H9 (cell line): ENCODE measurements at regions not wholly inside any gene's neighbourhood (a gene's known extent, or its start where the extent isn't known, plus 50 kb on each side); places are given as distances from the start of the nearest gene placed in this dataset.

Experiments used
- DNase-seq: peaks from one replicate; pipeline ENCODE4 v3.0.0-alpha.2; 2017
- H2AFZ ChIP-seq: one replicate; pipeline ENCODE4 v1.6.1; 2013; ENCODE audit warnings: mild to moderate bottlenecking, low read length, control low read depth, moderate library complexity
- H2AK5ac ChIP-seq: 2 replicates; pipeline ENCODE4 v1.6.1; 2013; ENCODE audit warnings: low read length, control low read depth, mixed read lengths; ENCODE audit not compliant: insufficient read length
- H2BK120ac ChIP-seq: one replicate; pipeline ENCODE4 v1.6.1; 2013; ENCODE audit warnings: low read depth, mild to moderate bottlenecking, low read length, control low read depth, inconsistent platforms; ENCODE audit not compliant: poor library complexity, severe bottlenecking
- H2BK12ac ChIP-seq: 2 replicates; pipeline ENCODE4 v1.6.1; 2013; ENCODE audit warnings: low read length, control low read depth, mixed read lengths, low read depth; ENCODE audit not compliant: insufficient read length
- H2BK15ac ChIP-seq: 2 replicates; pipeline ENCODE4 v1.6.1; 2013; ENCODE audit warnings: low read depth, low read length, control low read depth
- H2BK20ac ChIP-seq: one replicate; pipeline ENCODE4 v1.6.1; 2013; ENCODE audit warnings: low read depth, mild to moderate bottlenecking, low read length, control low read depth, inconsistent platforms; ENCODE audit not compliant: poor library complexity, severe bottlenecking
- H2BK5ac ChIP-seq: 2 replicates; pipeline ENCODE4 v1.6.1; 2013; ENCODE audit warnings: low read length, control low read depth, mixed read lengths; ENCODE audit not compliant: insufficient read length
- H3K14ac ChIP-seq: 2 replicates; pipeline ENCODE4 v1.6.1; 2013; ENCODE audit warnings: low read length, control low read depth; ENCODE audit not compliant: insufficient read depth
- H3K18ac ChIP-seq: 2 replicates; pipeline ENCODE4 v1.6.1; 2013; ENCODE audit warnings: low read depth, mild to moderate bottlenecking, mixed read lengths, low read length, control low read depth; ENCODE audit not compliant: insufficient read length
- H3K23ac ChIP-seq: 2 replicates; pipeline ENCODE4 v1.6.1; 2013; ENCODE audit warnings: low read length, control low read depth, mixed read lengths, low read depth; ENCODE audit not compliant: insufficient read length
- H3K23me2 ChIP-seq: 2 replicates; pipeline ENCODE4 v1.6.1; 2013; ENCODE audit warnings: low read depth, mild to moderate bottlenecking, mixed read lengths, low read length, control low read depth; ENCODE audit not compliant: insufficient read length, poor library complexity, severe bottlenecking
- H3K27ac ChIP-seq: 2 replicates; pipeline ENCODE4 v1.5.1; 2013; ENCODE audit warnings: low read length, control low read depth, mixed read lengths, low read depth; ENCODE audit not compliant: insufficient read length
- H3K27me3 ChIP-seq: 2 replicates; pipeline ENCODE4 v1.6.1; 2013; ENCODE audit warnings: low read length, control low read depth, inconsistent platforms; ENCODE audit not compliant: insufficient read depth
- H3K4ac ChIP-seq: 2 replicates; pipeline ENCODE4 v1.6.1; 2013; ENCODE audit warnings: low read depth, mild to moderate bottlenecking, control low read depth, inconsistent platforms, low read length, moderate library complexity
- H3K4me1 ChIP-seq: 2 replicates; pipeline ENCODE4 v1.6.1; 2013; ENCODE audit warnings: low read length, control low read depth, inconsistent platforms; ENCODE audit not compliant: insufficient read depth
- H3K4me2 ChIP-seq: 2 replicates; pipeline ENCODE4 v1.6.1; 2013; ENCODE audit warnings: low read length, control low read depth, mixed read lengths; ENCODE audit not compliant: insufficient read length, insufficient read depth
- H3K56ac ChIP-seq: 2 replicates; pipeline ENCODE4 v1.6.1; 2013; ENCODE audit warnings: low read depth, mild to moderate bottlenecking, mixed read lengths, low read length, control low read depth; ENCODE audit not compliant: insufficient read length
- H3K79me1 ChIP-seq: 2 replicates; pipeline ENCODE4 v1.6.1; 2013; ENCODE audit warnings: low read depth, mild to moderate bottlenecking, moderate library complexity, low read length, control low read depth, inconsistent platforms; ENCODE audit not compliant: insufficient read depth, poor library complexity, severe bottlenecking
- H3K79me2 ChIP-seq: 2 replicates; pipeline ENCODE4 v1.6.1; 2013; ENCODE audit warnings: low read length, control low read depth, inconsistent platforms; ENCODE audit not compliant: insufficient read depth
- H3K9ac ChIP-seq: 2 replicates; pipeline ENCODE4 v1.6.1; 2013; ENCODE audit warnings: low read length, control low read depth, mixed read lengths; ENCODE audit not compliant: insufficient read length; ENCODE audit errors: extremely low read depth
- H3K9me3 ChIP-seq: one replicate; pipeline ENCODE4 v1.6.1; 2013; ENCODE audit warnings: low read depth, low read length, inconsistent platforms; ENCODE audit not compliant: control insufficient read depth
- H3T11ph ChIP-seq: one replicate; pipeline ENCODE4 v1.6.1; 2013; ENCODE audit warnings: mild to moderate bottlenecking, low read length, control low read depth, inconsistent platforms
- H4K20me1 ChIP-seq: one replicate; pipeline ENCODE4 v1.6.1; 2013; ENCODE audit not compliant: control insufficient read depth, insufficient read length, insufficient read depth
- H4K5ac ChIP-seq: 2 replicates; pipeline ENCODE4 v1.6.1; 2013; ENCODE audit warnings: low read depth, mild to moderate bottlenecking, mixed read lengths, low read length, control low read depth; ENCODE audit not compliant: insufficient read length
- H4K8ac ChIP-seq: replicated peaks from 2 replicates; pipeline ENCODE4 v1.6.1; 2013; ENCODE audit warnings: low read length, control low read depth, mixed read lengths, low read depth; ENCODE audit not compliant: insufficient read length
- H4K91ac ChIP-seq: 2 replicates; pipeline ENCODE4 v1.6.1; 2013; ENCODE audit warnings: low read depth, mild to moderate bottlenecking, moderate library complexity, mixed read lengths, low read length, control low read depth; ENCODE audit not compliant: insufficient read length
- H3K27ac Mint-ChIP-seq, 3 experiments: 2 replicates in 2 of 3; 3 replicates in 1 of 3; pipeline ENCODE4 v1.8.0; 2020 to 2021; ENCODE audit warnings: mixed read lengths in 3 of 3, mild to moderate bottlenecking in 1 of 3, moderate library complexity in 1 of 3
- H3K27me3 Mint-ChIP-seq: 2 replicates; pipeline ENCODE4 v1.8.0; 2021; ENCODE audit warnings: low read depth, mild to moderate bottlenecking, moderate library complexity, mixed read lengths
- H3K36me3 Mint-ChIP-seq, 3 experiments: 2 replicates in 2 of 3; 3 replicates in 1 of 3; pipeline ENCODE4 v1.8.0; 2020 to 2021; ENCODE audit warnings: low read depth in 3 of 3, mixed read lengths in 3 of 3; ENCODE audit not compliant: insufficient read depth in 1 of 3
- H3K4me1 Mint-ChIP-seq, 2 experiments: 2 replicates each; pipeline ENCODE4 v1.8.0; 2020; ENCODE audit warnings: mixed read lengths in 2 of 2
- H3K4me3 Mint-ChIP-seq, 2 experiments: 2 replicates in 1 of 2; 3 replicates in 1 of 2; pipeline ENCODE4 v1.8.0; 2020 to 2021; ENCODE audit warnings: mild to moderate bottlenecking in 2 of 2, mixed read lengths in 2 of 2, moderate library complexity in 1 of 2
- H3K9me3 Mint-ChIP-seq, 2 experiments: 2 replicates in 1 of 2; 3 replicates in 1 of 2; pipeline ENCODE4 v1.8.0; 2020; ENCODE audit warnings: mild to moderate bottlenecking in 2 of 2, mixed read lengths in 2 of 2, moderate library complexity in 1 of 2
- WGBS: extraction: QIAGEN DNeasy Blood & Tissue Kit; methylation state at CpG from one replicate; pipeline ENCODE4 v1.1.7; 2013; ENCODE audit warnings: missing lambda C conversion rate, low lambda C conversion rate, mixed read lengths; ENCODE audit not compliant: insufficient read length; ENCODE audit errors: extremely low coverage; 5-methylcytosine and 5-hydroxymethylcytosine counted together
- TF ChIP-seq, protein P1 (sequence below): fragments of 200-600 bp; sonication (generic); conservative IDR thresholded peaks from 3 replicates; pipeline ENCODE4 v1.8.0; 2021; ENCODE audit warnings: antibody characterized with exemption, mild to moderate bottlenecking

DNA sequence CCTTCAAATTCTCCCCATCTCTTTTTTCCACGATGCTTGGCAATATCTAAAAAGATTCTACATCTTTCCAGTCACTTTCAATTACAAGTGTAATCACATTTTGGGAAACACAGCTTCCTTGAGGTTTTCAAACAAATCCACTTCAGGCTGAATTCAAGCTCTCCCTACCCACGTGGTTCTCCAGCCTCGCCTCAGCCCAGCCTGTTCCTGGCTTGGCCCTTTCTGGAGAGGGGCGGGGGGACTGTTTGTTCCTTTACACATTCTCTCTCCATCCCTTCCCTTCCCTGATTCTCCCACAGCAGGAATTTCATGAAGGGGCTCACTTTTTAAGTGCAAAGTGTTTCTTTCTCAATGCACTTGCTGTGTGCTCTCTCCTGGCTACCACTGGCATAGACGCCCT, 226.3 kb upstream of the SOX11 start:
- no peak overlapping the region for H2BK15ac ChIP-seq
- TF ChIP-seq, protein P1, sequence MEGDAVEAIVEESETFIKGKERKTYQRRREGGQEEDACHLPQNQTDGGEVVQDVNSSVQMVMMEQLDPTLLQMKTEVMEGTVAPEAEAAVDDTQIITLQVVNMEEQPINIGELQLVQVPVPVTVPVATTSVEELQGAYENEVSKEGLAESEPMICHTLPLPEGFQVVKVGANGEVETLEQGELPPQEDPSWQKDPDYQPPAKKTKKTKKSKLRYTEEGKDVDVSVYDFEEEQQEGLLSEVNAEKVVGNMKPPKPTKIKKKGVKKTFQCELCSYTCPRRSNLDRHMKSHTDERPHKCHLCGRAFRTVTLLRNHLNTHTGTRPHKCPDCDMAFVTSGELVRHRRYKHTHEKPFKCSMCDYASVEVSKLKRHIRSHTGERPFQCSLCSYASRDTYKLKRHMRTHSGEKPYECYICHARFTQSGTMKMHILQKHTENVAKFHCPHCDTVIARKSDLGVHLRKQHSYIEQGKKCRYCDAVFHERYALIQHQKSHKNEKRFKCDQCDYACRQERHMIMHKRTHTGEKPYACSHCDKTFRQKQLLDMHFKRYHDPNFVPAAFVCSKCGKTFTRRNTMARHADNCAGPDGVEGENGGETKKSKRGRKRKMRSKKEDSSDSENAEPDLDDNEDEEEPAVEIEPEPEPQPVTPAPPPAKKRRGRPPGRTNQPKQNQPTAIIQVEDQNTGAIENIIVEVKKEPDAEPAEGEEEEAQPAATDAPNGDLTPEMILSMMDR: no peak
- no peak overlapping the region for H3K14ac ChIP-seq
- no peaks in the 10 kb centered on the region for H3K79me2 ChIP-seq
- no peak overlapping the region for H3K18ac ChIP-seq
- H2BK20ac ChIP-seq: no peak overlapping the region
- Mint-ChIP-seq H3K36me3 (no peaks in the 10 kb centered on the region), H3K9me3 (no peaks in the 10 kb centered on the region; a peak in 1 of 5 replicates), H3K4me1 (peaks cover 31 to 32% of the 10 kb centered on the region in 2 experiments), H3K27ac (no peak overlapping the region), H3K4me3 (no peak overlapping the region), H3K27me3 (peaks cover 4% of the 10 kb centered on the region; the same call in 1 of the 2 replicates)
- no peaks in the 10 kb centered on the region for H3K27me3 ChIP-seq
- no peak overlapping the region for H2AFZ ChIP-seq
- H4K5ac ChIP-seq: no peak overlapping the region
- H2BK5ac ChIP-seq: no peak overlapping the region
- no peak overlapping the region for H4K8ac ChIP-seq
- no peaks in the 10 kb centered on the region for H3K79me1 ChIP-seq
- no peaks in the 10 kb centered on the region for H3K23me2 ChIP-seq
- no peaks in the 10 kb centered on the region; the same call in 1 of the 2 replicates for H3K4me1 ChIP-seq
- no peaks in the 10 kb centered on the region for H3K9me3 ChIP-seq
- no peak overlapping the region for H3K4me2 ChIP-seq
- H2BK120ac ChIP-seq: no peak overlapping the region
- H3K23ac ChIP-seq: no peak overlapping the region
- H3K4ac ChIP-seq: no peak overlapping the region
- no peak overlapping the region for H2BK12ac ChIP-seq
- H4K20me1 ChIP-seq: no peaks in the 10 kb centered on the region
- no peak overlapping the region for H3K9ac ChIP-seq
- no peak for DNase-seq
- H3T11ph ChIP-seq: no peak overlapping the region
- no peak overlapping the region for H4K91ac ChIP-seq
- no peak overlapping the region for H3K27ac ChIP-seq
- WGBS: 100% methylated on average over 1 of the region's 5 CpGs
- H2AK5ac ChIP-seq: no peak overlapping the region
- no peak overlapping the region for H3K56ac ChIP-seq
